ENCODE measurements at regions not wholly inside any gene's neighbourhood (a gene's known extent, or its start where the extent isn't known, plus 50 kb on each side); places are given as distances from the start of the nearest gene placed in this dataset.
"Not testable (repeated sequence)": the region's sequence is repeated elsewhere in the genome, so short reads cannot be mapped to it uniquely, and the experiment has no call there.

DNA sequence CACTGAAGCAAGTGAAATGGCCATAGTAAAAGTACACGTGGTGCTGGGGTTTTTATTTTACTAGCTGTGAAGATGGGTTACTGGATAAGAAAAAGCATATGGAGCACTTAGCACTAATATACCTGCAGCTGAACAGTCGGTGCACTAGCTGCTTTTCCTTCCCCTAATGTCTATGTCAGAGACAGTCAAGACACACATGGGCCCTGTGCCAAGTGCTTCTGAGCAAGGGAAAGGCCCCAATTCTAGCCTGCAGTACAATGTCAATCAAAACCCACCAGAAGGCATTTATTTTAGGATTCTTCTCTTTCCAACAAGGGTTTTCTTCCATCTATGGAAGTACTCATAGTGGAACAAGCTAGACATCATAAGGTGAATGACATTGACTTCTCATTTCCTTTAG lies 716.7 kb downstream of the CCSER2 start:
- no peak for DNase-seq

DNA sequence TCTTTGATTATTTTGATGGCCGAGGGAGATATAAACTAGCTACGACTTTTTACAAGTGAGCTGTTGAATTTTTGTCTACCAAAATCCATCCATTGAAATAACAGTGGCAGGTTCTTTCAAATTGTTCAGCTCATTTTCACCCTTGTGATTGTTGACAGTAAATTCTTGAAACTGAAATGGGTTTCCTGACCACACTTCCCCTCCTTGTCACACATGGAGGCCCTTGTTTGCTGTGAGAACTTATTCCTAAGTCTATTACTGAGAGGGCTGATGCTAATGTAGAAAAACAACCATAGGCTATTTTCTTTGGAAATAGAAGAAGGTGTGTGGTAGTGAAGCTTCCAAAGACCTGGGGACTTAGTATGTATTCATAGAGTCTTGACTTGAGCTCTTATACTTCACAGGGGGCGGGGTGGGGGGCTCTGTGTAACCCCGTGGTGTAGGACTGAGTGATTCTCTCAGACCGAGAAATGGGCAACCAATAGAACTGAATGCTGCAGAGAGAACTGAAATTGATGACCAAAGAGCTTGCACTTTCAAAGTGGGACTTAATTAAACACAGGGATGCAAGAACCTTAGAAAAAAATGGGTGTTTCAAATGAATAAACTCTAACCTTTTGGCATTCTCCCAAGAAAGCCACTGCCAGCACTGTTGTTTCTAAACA lies 718.9 kb downstream of the CCSER2 start:
- no peak for DNase-seq

GRCh38 chr10:85047979-85048378 lies 719.6 kb downstream of the CCSER2 start:
- no peak for DNase-seq

GRCh38 chr10:85048644-85049043 lies 720.3 kb downstream of the CCSER2 start:
- DNase-seq, result no peak

- DNase-seq, result no peak
Observed at GRCh38 chr10:85060944-85061343, 732.6 kb downstream of the CCSER2 start.

DNA sequence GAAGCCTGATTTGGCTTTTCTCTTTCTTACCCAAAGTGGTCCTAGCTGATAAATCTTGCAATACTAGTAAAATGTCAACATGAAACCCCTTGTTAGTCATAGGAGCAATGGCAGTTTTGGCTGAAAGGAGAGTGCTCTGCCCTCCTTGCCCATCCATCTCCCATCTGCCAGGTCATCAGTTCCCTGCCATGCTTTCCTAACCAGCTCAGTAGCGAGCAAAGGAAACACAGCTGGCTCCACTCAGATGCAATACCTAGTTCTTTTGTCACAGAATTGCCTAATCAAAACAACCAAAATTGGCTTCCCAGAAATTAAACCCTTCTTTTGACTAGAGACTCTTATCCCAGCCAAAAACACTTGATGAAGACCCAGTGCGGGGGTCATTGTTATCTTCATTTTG lies 733.0 kb downstream of the CCSER2 start:
- no peak for DNase-seq

DNA sequence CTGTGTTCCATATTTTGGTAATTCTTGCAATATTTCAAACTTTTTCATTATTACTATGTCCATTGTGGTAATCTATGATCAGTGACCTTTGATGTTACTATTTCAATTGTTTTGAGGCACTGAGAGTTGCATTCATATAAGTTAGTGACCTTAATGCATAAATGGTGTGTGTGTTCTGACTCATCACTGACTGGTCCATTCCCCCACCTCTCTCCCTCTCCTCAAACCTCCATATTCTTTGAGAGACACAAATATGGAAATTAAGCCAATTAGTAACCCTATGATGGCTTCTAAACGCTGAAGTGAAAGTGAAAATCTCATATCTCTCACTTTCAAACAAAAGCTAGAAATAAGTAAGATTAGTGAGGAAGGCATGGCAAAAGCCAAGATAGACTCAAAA lies 739.6 kb downstream of the CCSER2 start:
- no peak for DNase-seq

GRCh38 chr10:85080934-85081333 lies 752.5 kb downstream of the CCSER2 start:
- no peak for DNase-seq

- DNase-seq, result no peak
Observed at GRCh38 chr10:85098835-85099521, 770.6 kb downstream of the CCSER2 start.

GRCh38 chr10:85100495-85100894 lies 772.1 kb downstream of the CCSER2 start:
- no peak for DNase-seq

DNA sequence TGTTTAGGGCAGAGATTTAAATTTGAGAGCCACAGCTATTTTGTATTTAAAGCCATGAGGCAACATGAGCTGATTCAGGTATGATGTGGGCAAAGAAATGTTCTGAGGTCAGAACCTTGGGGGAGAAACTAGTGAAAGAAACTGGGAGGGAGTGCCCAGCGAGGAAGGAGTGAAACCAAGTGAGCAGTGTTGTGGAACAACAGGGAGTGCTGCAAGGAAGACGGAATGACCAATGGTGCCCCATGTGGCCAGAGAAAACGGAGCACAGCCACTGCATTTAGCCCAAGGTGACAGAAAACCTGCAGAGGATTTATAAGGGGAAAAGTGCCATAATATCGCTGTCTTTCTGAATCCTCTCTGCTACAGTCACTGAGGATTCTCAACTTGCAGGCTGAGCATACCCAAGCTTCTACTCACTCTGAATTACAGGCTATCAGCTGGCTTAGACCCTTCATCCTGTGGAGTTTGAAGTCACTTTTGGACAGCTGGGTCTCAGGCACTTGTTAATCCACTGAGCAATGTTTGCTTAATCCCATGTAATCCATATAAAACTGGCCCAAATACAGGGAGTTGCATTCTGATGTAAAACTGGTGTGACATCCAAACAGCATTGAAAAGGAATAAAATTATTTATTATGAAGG lies 777.3 kb downstream of the CCSER2 start:
- no peak for DNase-seq

DNA sequence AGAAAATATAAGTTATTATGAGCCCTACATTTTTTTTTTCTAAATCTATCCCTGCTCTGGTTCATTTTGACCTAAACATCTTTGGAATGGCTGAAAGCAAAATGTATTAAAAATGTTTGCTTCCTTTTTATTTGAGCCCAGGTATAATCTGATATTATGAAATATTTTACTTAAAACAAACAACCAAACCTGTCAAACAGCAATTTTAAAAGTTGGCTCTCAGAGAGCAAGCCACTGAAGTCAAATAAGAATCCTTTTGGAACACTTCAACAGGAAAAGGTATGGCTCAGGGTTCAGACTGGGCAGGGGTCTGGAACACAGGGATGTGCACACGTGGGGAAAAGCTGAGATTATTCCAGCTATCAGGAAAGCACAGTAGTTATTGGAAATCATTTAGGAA lies 782.9 kb downstream of the CCSER2 start:
- DNase-seq, result no peak

DNA sequence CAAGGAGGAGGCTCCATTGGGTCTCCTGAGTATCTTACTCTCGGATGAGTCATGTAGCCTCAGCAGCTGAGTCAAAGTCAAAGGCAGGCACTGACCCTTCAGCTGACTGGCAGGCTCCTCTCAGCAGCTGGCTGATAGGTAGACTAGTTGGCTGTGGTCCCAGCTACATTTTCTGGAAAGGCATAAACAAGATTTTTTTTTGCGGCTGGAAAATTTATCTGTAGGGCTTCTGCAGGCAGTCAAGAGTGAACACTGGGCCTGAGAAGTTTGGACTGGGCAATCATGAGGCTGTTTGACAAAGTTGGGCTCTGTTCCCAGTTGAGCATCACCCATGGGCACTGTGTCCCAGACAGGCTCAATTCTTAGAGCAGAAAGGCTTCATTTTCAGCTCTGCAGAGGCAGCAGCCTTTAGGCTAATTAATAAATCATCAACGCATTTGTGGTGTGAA lies 796.2 kb downstream of the CCSER2 start:
- no peak for DNase-seq

DNA sequence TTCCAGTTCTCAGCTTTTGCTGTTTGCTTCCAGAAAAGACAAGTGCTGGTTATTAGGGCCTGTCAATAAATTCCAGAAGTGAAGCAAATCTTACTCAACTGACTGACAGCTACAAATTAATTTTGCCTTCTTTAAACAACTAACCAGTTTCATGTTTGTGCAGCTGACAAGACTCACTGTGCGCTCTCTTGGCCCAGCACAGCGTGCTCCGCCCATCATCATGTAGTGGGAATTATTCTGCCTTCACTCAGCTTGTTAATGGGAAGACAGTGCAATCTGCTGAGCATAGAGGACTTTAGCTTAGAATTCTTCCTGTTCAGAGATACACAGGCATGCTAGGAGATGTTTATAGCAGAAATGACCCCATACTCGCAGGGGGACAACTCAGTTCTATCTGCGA lies 808.9 kb downstream of the CCSER2 start:
- DNase-seq, result no peak

DNA sequence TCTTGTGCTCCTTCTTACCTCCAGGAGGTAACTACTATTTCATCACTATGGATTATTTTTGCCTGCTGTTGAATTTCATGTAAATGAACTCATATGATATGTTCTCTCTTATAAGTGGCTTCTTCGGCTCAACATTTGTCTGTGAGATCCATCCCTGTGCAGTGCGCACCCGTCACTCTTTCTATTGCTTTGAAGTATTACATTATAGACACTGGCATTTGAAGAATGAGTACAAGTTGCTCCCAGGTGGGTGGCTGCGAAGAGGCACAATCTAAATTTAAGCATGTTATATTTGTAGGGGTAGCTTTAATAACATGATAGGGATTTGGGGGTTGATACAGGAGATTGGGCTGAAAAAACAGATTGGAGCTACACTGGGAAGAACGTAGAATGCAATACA lies 809.7 kb downstream of the CCSER2 start:
- no peak for DNase-seq

DNA sequence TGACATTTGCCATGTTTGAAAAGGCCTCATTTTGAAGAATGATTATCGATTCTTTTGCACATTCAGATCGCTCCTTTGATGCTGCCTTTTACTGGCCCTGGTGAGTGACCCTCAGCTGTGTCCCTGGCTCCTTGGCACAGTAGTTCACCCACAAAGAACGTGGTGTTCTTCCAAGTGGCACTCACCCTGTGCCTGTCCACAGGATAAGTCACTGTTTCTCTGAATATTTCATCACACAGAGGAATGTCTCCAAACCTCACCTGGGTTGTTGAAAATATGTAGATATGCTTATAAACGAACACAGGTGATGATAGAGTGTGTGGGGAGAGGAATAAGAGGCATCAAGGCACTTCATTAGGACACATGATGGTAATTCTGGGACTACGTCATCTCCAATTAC lies 810.7 kb downstream of the CCSER2 start:
- no peak for DNase-seq

GRCh38 chr10:85141520-85141919 lies 813.1 kb downstream of the CCSER2 start:
- not testable (repeated sequence) for DNase-seq

DNA sequence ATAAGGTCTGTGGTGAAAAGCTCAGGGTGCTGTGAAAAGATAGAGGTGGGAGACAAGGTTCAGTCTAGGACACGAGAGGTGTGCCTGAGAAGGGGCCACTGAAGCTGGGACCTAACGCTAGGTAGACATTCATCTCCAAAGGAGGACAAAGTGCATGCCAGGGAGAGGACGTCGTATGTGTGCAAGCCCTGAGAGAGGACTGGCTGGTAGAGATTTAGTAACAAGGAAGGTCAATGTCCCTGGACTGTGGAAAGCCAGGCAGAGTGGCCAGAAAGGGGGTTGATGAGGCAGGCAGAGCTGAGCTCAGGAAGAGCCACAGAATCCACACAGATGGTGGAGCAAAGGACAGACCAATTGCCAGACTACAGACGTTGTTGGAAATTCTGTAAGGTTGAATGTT lies 817.6 kb downstream of the CCSER2 start:
- DNase-seq, result no peak

GRCh38 chr10:85147346-85148250 lies 819.2 kb downstream of the CCSER2 start:
- DNase-seq, result no peak

DNA sequence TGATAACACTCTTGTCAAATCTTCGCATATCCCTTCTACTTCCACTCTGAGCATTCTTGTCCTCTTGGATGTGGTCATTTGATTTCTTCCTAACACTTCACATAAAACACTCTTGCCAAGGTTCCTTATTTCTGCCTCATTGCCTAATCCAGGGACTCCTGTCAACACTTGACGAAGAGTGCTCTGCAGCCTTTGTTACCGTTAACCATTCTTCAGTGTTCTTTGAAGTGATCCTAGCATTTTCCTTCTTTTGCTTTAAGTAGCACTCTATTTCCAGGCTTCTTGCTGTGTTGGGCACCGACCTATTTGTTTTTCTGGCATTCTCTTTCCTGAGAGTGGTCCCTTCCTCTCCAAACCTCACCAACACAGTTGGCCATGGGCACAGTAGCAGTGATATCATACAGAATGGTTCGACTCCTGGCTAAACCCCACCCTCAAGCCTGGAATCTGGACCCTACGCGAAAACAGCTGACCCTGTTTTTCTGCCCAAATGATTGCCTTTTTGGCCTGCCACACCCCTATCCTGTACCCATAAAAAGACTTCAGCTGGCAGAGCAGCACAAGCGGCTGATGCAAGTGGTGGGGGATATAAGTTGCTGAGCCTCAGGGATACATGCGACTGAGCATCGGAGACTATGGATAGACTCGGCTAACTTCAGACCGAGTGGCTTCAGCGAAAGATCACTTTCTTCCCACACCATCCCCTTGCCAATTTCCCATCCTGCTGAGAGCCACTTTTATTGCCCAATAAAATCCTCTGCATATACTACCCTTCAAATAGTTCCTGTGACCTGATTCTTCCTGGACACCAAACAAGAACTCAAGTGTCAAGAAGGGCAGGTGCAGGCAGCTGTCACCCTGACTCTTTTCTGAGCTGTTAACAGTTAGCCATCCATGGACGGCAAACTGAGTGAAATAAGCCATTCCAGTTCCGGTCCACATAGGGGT lies 820.6 kb downstream of the CCSER2 start:
- DNase-seq, result no peak

- DNase-seq, result no peak
Observed at GRCh38 chr10:85149766-85150165, 821.4 kb downstream of the CCSER2 start.

DNA sequence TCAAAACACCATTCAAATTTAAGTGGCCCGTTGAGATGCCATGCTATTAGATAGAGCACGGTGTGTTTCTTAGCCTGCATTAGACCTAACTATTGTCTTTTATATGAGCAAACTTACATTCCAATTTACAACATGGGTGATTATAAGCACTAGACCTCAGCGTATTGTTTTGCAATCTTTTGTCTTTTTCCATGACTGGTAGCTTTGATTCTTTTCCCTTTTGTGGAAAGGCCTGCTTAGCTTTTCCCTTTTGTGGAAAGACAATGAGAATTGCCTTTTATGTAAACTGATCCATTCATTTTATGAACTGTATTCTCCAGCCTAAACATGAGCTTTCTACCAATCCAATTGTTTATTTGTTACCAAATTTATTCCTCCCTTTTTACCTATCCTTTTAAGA lies 823.1 kb downstream of the CCSER2 start:
- DNase-seq, result no peak

Data from activated CD4-positive, alpha-beta T cell treated with anti-CD3 and anti-CD28 coated beads, Interleukin-2, amount 50 U/mL, for 16 hours (primary cell).